GM18858 (cell line): ENCODE measurements at regions not wholly inside any gene's neighbourhood (a gene's known extent, or its start where the extent isn't known, plus 50 kb on each side); places are given as distances from the start of the nearest gene placed in this dataset.

Experiments used
- ATAC-seq: cut with Tn5 transposase; IDR thresholded peaks from one replicate; pipeline ENCODE4 v1.9.1; 2021; ENCODE audit not compliant: unreplicated experiment

DNA sequence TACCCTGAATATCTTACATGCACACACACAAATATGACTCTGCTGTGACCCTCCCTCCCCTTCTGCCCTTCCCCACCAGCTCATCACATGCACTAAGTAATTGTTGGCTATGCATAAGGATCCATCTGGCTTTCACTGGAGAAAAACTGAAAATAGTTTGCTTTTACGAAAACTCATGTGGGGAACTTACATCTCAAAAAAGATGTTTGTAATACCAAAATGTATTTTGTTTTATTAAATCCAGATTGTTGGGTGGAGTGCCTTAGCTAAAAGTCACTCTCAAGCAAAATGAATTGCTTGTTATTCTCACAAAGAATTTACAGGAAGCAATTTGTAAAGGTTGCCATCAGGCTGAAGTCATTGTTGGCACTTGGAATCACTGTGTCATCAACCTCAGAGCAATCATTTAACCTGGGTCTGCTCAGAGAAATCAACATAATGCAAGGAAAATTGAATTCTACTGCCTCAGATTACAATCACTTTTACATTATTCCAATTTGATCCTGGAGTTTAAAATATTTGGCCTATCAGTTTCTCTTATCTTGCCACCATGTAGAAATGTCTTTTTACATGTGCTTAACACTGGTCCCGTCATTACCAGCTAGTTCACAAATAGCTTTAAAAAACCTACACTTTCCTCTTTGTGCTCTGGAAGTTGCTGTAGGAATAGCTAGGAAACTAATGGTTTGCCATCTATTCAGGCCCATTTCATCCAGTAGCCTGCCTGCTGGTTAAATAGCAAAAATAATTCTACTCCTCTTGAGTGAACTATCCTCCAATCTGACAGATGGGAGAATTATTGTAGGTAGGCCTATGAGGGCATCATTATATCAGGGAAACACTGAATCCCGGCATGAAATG lies 90.3 kb upstream of the TMEM17 start:
- no peak for ATAC-seq

DNA sequence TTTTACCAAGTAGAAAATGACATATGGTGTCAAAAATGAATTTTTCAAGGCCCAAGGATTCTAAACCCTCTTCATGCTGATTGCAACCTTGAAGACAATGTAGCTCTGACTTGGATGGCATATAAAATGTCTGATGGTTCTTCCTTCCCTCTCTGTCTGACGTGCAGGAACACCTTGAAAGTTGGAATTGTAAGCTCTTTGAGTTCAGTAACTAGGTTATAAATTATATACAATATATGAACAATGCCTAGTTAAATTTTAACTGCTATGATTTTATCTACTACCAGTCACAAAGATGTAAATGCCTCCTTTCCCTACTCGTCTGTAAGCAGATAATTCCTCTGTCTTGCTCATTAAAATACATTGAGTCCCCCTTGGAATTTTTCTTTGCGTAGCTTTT lies 89.5 kb upstream of the TMEM17 start:
- ATAC-seq: no peak

DNA sequence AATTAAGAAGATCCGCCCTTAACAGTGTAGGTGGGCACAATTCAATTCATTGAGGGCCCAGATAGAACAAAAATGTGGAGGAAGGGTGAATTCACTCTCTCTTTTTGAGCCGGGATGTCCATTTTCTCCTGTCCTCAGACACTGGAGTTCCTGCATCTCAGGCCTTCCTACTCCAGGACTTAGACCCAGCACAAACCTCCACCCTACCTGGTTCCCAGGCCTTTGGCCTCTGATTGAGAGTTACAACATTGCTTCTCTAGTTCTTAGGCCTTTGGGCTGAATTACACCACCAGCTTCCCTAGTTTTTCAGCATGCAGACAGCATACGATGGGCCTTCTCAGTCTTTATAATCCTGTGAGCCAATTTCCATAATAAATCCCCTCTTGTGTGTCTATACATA lies 87.8 kb upstream of the TMEM17 start:
- ATAC-seq: no peak

DNA sequence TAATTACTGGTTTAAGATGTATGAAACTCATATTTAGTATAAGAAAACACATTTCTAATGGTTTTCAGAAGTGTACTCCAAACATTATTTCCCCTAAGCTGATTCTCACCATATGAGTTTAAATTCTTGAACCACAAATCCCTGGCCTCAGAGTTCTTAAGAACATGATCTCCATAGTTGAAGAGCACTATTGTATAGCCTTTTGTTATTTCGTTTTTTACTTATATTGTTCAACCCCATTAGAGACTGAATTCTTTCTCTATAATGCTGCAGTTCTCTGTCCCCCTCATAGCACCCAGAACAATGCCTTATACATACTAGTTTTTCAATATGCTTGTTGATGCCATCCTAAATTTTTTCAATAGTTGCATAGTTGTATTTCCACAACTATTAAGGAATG lies 85.5 kb upstream of the TMEM17 start:
- no peak for ATAC-seq

DNA sequence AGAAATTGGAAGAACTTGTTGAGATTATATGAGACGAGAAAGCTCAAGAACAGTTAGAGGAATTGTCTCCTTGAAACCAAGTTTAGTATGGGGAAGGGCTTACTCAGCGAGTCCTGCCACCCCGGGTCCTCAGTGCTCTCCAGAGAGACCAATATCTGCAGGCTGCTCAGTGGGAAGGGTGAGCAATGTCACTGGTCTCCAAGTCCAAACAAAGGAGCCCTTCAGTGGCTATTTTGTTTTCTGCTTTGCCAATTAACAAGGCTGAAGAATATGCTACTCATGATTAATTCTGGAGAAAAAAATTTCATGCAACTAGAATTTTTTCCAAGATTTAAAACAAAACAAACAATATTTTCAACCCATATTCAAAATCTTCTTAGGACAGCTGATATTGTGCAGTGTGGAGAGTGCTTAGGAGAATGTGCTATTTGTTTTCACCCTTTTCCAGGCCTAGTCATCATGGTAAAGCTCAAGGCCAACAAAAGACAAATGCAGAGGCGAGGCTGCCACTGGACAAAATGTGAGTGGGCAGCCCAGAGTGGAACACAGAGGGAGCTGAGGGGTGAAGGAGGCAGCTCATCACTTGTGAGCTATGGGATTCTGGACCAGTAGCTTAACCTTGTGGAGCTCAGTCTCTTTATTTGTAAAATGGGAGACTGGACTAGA lies 83.8 kb upstream of the TMEM17 start:
- no peak for ATAC-seq

DNA sequence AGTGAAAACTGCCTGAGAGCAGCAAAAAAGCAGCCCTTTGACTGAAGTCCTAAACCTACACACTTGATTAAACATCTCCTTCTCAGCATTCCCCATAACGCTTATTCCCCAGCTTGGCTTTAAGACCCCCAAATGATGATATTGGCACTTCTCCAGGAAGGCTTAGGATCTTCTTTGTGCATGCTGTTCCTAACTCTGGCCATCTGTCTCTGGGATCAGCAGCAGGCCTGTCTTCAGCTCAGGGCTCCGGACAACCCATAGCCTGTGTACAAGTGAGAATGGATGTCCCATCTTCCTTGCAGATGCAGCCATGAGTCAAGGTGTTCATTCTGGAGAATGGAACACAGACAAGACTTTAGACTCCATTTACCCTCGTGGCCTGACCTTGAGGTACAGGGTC lies 81.6 kb upstream of the TMEM17 start:
- no peak for ATAC-seq

DNA sequence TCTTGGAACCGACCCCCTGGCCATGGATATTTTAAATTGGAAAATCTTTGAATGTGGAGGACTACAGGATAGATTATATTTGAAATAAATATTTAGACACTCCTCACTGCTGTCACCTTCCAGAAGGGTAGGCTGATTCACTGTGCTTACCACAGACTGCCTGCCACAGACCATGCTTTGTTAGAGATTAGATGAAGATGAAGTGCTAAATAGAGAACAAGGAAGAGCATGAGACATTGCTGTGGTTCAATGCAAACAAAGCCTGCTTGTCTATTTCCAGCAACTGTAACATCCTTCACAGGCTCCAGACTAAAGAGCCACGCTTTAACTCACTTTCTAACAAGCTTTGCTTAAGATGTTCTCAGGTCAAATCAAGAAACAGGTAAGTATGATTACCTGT lies 81.0 kb upstream of the TMEM17 start:
- peak; percentile 49 for ATAC-seq

DNA sequence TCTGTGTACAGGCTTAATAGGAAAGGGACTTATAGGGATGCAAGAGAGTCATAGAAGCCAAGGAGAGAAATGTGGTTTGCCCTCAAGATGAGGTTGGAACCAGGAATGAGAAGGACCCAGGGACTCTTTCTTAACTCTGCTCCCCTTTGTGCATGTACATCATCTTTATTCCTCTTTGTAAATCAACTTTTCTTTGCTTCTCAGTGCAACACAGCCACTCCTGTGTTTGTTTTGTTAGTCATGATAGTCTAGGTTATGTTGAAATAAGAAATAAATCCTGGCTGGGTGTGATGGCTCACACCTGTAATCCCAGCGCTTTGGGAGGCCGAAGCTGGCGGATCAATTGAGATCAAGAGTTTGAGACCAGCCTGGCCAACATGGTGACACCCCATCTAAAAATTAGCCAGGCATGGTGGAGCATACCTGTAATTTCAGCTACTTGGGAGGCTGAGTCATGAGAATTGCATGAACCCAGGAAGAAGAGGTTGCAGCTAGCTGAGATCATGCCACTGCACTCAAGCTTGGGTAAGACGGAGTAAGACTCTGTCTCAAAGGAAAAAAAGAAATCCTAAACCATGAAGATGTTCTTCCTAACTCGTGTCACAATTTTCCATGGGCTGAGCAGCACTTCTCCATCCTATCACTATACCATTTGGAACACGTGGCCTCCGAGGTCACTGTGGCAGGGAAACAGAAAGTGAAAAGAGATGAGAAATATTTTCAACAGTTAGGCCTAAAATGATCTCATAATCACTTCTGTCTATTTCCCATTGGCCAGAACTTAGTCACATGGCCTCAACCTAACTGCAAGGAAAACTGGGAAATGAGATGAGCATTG lies 73.0 kb upstream of the TMEM17 start:
- no peak for ATAC-seq

DNA sequence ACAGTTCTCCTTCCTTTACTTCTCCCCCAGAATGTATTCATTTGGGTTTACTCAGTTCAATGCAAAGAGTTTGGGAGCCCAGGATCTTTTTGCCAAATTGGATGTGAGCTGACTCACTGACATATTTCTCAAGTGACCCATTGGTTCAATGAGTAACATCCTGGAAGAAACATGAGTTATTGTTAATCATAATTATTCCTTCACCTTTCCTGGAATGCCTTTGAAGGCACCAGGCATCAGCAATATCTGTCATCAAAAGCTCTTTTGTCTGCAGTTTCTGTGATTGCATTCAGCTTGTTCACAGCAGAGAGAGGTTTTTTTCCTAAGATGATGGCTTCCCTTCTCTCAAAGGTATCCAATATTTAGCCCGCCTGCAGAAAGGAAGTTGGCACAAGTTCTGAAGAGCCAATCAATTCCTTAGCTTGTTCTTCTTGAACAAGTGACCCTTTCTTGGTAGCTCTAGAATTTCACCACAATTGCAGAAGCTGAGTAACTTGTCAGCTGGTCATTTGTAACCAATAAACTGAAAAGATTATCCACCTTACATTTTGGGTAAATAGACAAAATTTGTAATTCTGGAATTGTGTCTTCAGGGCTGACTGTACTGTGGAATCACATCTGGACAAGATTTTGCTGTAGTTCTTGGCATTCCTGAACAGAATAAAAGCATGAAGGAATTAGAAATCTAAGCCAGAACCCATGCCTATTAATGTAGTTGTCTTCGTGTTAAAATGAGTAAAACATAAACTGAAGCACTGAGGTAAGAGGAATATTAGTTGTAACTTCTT lies 72.2 kb upstream of the TMEM17 start:
- ATAC-seq: no peak

DNA sequence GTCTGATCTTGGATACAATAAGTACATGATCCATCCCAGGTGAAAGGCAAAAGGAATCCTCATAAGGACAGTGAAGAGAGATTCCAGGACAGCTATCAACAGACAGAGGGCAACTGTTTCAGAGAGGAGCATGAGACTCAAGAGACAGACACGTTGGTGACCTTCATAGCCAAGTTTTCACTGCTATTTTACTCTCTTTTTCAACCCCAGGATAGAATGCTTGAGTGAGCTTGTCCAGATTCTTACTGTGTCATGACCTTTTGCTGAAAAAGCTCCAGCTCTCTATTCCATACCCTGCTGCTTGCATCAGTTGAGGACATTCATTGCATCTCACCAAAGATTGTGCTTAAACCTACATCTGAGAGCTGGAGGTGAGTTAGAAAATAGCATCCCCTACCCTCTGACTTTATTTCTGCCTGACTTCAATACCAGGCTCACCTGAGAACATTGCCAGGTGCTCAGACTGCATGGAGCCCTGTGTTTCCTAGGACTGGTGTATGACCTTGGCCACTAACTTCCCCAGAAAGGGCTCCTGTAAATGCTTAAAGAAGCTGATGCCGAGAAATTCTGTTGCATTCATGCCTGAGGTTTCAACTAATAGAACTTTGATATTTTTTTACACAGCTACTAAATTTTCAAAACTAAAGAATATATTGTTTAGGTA lies 70.4 kb upstream of the TMEM17 start:
- ATAC-seq: no peak

DNA sequence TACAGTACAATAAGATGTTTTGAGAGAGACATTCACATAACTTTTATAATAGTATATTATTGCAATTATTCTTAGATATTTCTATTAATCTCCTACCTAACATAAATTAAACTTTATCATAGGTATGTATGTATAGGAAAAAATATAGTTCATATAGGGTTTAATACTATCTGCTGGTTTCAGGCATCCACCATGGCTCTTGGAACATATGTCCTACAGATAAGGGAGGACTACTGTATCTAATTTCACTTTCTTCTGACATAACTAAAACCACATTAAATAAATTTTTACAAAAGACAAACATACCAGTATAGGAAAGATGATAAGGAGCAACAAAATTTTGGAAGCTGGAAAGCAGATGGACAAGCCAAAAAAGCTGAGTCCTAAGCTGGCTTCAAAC lies 67.9 kb upstream of the TMEM17 start:
- no peak for ATAC-seq

DNA sequence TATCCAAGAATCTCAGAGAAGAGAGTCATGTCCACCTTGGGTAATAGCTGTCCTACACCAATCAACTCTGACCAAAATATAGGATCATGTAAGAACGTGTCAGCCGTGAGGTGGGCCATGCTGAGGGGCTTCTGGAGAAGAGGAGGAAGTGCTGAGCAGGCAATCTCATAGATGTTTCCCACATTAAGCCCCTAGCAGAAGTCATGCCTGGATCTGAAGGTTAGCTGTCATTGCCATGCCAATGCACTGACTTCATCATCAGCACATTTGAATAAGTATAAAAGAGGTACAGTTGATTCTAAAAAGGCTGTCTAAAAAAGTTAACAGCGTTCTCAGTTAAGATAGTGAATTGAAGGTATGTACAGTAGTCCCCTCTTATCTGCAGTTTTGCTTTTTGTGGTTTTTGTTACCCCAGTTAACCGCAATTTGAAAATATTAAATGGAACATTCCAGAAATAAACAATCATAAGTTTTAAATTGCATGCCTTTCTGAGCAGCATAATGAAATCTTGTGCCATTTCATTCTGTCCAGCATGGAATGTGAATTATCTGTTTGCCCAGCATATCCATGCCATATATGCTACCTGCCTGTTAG lies 67.2 kb upstream of the TMEM17 start:
- ATAC-seq: no peak

DNA sequence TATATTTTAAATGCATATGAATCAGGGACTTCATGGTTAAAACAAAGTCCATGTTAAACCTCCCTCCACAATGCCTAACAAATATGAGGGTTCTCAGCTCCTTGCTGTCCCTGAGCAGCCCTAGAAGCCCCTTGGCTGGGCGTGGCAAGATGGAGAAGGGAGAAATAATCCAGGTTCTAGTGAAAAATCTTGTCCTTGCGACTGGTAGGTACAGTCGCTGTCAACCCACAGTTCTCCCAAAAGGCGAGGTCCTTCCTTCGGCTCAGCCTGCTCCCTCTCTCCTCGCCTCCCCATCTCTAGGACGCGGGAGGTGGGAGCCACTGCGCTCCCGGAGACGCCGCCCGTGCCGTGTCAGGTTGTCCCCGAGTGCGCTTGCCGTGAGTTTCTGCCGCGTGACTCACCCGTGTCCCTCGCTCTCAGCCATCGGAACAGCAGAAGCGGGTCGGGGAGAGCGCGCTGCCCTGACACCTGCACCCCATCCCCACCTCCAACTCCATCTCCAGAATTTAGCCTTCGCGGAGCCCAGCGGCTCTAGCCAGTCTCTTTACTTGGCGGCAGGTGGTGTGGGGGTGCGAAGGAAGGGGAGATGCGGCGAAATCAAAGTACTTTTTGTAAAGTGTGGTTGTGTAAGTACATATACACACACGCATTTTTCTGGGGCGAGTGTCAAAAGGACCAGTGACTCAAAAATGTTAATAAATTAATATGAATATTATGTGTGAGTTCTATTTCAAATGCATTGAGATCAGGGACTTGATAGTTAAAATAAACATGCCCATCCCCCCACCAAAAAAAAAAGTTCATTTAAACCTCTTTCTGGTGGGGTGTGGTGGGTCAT lies 65.1 kb upstream of the TMEM17 start:
- no peak for ATAC-seq

DNA sequence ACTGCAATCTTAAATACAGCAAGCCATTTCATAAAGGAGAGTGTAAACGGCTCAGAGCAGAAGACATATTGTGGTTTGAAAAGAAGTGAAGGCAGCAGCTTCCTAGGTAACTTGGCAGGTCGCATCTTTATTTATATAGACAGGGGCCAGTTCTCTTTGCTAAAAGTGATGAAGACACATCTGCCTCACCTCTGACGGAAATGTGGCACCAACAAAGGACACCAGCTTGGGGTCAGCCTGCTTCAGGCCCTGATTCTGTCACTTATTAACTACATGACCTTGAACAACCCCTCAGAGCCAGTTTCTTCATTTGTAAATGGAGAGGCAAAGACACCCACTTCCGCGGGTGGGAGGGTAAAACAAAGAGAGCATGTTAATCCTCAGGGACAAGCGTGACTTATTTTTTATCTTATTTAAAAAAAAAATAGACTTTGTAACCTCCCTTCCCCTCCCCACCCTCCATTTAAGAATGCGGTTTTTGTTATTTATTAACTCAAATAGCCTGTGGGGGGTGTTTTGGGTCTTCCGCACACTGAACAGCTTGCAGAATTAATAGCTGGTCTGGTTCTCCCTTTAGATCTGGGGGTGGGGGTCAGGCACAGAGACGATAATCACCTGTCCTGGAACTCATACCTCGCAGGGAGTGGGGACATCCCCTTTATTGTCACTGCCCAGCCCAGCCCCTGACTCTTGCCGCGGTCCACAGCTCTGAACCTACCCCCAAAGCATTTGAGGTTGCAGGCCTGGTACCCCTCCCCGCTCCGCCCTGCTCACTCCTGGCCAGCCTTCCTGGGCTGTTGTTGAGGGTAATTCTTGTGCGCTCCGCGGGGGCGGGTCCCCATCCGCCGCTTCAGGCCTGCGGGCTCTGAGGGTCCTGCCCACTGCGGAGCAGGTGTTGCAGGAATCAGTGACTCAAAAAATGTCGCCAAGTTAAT lies 64.2 kb upstream of the TMEM17 start:
- ATAC-seq: no peak

DNA sequence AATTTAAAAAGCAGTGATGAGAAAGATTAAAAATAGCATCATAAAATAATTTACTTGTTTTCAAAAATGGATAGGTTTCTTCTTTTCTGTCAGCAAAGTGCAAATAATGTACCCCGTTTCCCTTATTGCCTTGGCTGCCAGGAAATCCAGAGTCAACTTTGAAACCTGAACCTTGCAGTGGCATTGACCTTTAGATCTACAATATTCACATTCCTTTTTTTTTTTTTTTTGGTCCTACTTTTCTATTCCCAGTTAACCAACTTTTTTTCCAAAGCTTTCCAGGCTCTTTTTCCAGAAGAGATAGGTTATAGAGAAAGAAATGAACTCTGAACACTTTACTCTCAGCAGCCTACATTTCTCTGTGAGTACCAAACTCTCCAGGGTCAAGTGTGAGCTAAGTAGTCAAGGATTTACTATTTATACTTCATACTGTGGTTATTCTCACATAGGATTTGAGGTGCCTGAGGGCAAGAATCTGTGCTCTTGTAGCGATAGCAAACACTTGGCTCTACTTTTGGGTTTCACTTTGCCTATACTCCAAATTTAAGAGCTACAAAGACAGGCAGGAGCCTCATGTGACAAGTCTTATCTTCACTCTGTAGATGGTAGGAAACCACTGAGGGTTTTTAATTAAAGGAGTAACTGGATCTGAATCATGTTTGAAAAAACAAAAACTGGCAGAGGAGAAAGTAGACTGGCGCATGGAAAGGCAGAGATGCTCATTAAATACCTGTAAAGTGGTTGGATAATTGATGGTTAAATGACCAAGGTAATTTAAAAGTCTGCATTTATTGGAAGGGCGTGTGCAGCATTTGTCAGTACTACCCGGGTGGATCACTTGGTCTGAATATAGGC lies 63.2 kb upstream of the TMEM17 start:
- ATAC-seq: no peak

DNA sequence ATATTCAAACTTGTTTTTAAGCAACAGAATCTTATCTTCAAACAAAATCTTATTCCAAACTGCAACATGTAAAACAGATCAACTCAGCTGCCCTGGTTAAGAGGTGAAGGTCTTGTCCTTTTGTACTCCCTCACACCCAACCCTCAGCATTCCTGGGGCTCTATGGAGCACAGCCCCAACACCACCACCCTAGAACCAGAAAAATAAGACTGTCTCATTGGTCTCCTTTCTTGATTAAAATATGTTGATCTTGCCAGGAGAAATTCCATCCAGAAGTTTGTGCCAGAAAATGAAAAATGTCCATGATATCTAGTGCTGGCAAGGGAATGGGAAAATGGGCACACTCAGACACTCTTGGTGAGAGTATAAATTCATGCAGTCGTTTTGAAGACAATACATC lies 62.1 kb upstream of the TMEM17 start:
- ATAC-seq: no peak

DNA sequence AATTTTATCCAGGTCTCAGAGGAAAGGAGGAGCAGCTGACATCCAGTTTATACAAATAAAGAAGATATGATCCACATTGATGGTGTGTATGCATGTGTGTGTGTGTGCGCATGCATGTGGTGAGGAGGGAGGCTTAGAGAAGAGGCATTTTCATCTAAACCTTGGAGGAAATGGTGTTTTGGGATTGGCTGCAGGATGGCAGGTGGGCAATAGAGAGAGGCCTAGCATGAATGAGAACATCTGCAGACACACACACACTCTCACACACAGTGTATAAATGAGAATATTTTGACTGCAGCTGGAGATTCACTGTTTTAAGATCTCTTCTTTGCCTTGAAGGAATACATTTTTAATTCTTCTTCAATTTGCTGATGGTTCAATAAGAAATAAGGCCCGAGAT lies 61.7 kb upstream of the TMEM17 start:
- no peak for ATAC-seq
